ENCODE measurements at regions not wholly inside any gene's neighbourhood (a gene's known extent, or its start where the extent isn't known, plus 50 kb on each side); places are given as distances from the start of the nearest gene placed in this dataset.

- DNase-seq (ENCODE audit: low spot score) (no peak), ATAC-seq (no peak)
- intact Hi-C loops (cut with DNase I), result no loop called here
These were observed 415.8 kb upstream of the GOLIM4 start for GRCh38 chr3:168511428-168512014.

GRCh38 chr3:168506589-168506988, 410.9 kb upstream of the GOLIM4 start:
- ATAC-seq (no peak), DNase-seq (ENCODE audit: low spot score) (no peak)
- intact Hi-C loops (cut with DNase I), result no loop called here

GRCh38 chr3:168501570-168501969, 405.8 kb upstream of the GOLIM4 start:
- intact Hi-C loops (cut with DNase I), result no loop called here

GRCh38 chr3:168498194-168498593, 402.5 kb upstream of the GOLIM4 start:
- intact Hi-C loops (cut with DNase I), result no loop called here
- DNase-seq (ENCODE audit: low spot score), result no peak
- ATAC-seq, result no peak

More at GRCh38 chr3:168501570-168501969, 405.8 kb upstream of the GOLIM4 start:
- no peak for ATAC-seq
- DNase-seq (ENCODE audit: low spot score), result no peak

- intact Hi-C loops (cut with DNase I), result no loop called here
- ATAC-seq, result no peak
- DNase-seq (ENCODE audit: low spot score), result no peak
These were observed 402.0 kb upstream of the GOLIM4 start for GRCh38 chr3:168497741-168498140.

GRCh38 chr3:168497183-168497582, 401.5 kb upstream of the GOLIM4 start:
- DNase-seq (ENCODE audit: low spot score) (no peak), ATAC-seq (no peak)
- intact Hi-C loops (cut with DNase I), result no loop called here

GRCh38 chr3:168495932-168496331, 400.2 kb upstream of the GOLIM4 start:
- DNase-seq (ENCODE audit: low spot score) (no peak), ATAC-seq (no peak)
- intact Hi-C loops (cut with DNase I), result no loop called here

GRCh38 chr3:168495270-168495669, 399.5 kb upstream of the GOLIM4 start:
- DNase-seq (ENCODE audit: low spot score) (no peak), ATAC-seq (no peak)
- intact Hi-C loops (cut with DNase I), result no loop called here

- intact Hi-C loops (cut with DNase I), result no loop called here
- no peak for DNase-seq (ENCODE audit: low spot score)
- ATAC-seq, result no peak
These were observed 397.9 kb upstream of the GOLIM4 start for GRCh38 chr3:168493412-168494205.

- ATAC-seq, result no peak
- intact Hi-C loops (cut with DNase I), result no loop called here
These were observed 395.3 kb upstream of the GOLIM4 start for GRCh38 chr3:168490981-168491380.

GRCh38 chr3:168489301-168489700, 393.6 kb upstream of the GOLIM4 start:
- DNase-seq (ENCODE audit: low spot score) (no peak), ATAC-seq (no peak)
- intact Hi-C loops (cut with DNase I), result no loop called here

More at GRCh38 chr3:168490981-168491380, 395.3 kb upstream of the GOLIM4 start:
- no peak for DNase-seq (ENCODE audit: low spot score)

- no peak for ATAC-seq
- no peak for DNase-seq (ENCODE audit: low spot score)
- intact Hi-C loops (cut with DNase I), result no loop called here
These were observed 390.2 kb upstream of the GOLIM4 start for GRCh38 chr3:168485936-168486335.

GRCh38 chr3:168476360-168476980, 380.7 kb upstream of the GOLIM4 start:
- intact Hi-C loops (cut with DNase I), result no loop called here
- ATAC-seq (no peak), DNase-seq (ENCODE audit: low spot score) (no peak)

GRCh38 chr3:168475704-168476103, 380.0 kb upstream of the GOLIM4 start:
- ATAC-seq (no peak), DNase-seq (ENCODE audit: low spot score) (no peak)
- intact Hi-C loops (cut with DNase I), result no loop called here

GRCh38 chr3:168473334-168473890, 377.7 kb upstream of the GOLIM4 start:
- intact Hi-C loops (cut with DNase I), result no loop called here
- DNase-seq (ENCODE audit: low spot score) (no peak), ATAC-seq (no peak)

- intact Hi-C loops (cut with DNase I), result no loop called here
These were observed 377.1 kb upstream of the GOLIM4 start for GRCh38 chr3:168472783-168473182.

GRCh38 chr3:168470380-168470779, 374.7 kb upstream of the GOLIM4 start:
- ATAC-seq (no peak), DNase-seq (ENCODE audit: low spot score) (no peak)
- intact Hi-C loops (cut with DNase I), result no loop called here

More at GRCh38 chr3:168472783-168473182, 377.1 kb upstream of the GOLIM4 start:
- ATAC-seq, result no peak
- no peak for DNase-seq (ENCODE audit: low spot score)

- intact Hi-C loops (cut with DNase I), result no loop called here
These were observed 373.7 kb upstream of the GOLIM4 start for GRCh38 chr3:168469436-168469835.

GRCh38 chr3:168467115-168467714, 371.5 kb upstream of the GOLIM4 start:
- intact Hi-C loops (cut with DNase I), result no loop called here

More at GRCh38 chr3:168469436-168469835, 373.7 kb upstream of the GOLIM4 start:
- no peak for DNase-seq (ENCODE audit: low spot score)
- no peak for ATAC-seq

More at GRCh38 chr3:168467115-168467714, 371.5 kb upstream of the GOLIM4 start:
- ATAC-seq, result peak; percentile 59
- no peak for DNase-seq (ENCODE audit: low spot score)
